Ovary (tissue), 7 donors: ENCODE measurements at regions not wholly inside any gene's neighbourhood (a gene's known extent, or its start where the extent isn't known, plus 50 kb on each side); places are given as distances from the start of the nearest gene placed in this dataset.
A peak's percentile ranks its signal among the peaks of the same experiment; 100 is the strongest.

ENCODE experiments used
- DNase-seq, 5 donors: peaks; one replicate each; pipeline ENCODE4 v3.0.0-alpha.2; 2019 to 2020
- H3K27ac ChIP-seq, 2 donors: fragments of 200-600 bp; one replicate each; pipeline versions ENCODE4 v1.5.1 to v1.8.0; 2019 to 2022
- H3K27me3 ChIP-seq: fragments of 200-600 bp; one replicate; pipeline ENCODE4 v1.8.0; 2022
- H3K36me3 ChIP-seq: fragments of 200-600 bp; sonication (generic); one replicate; pipeline ENCODE4 v1.5.1; 2019
- H3K4me1 ChIP-seq: one replicate; pipeline ENCODE4 v1.8.1; 2013; ENCODE audit warnings: mild to moderate bottlenecking, moderate library complexity; ENCODE audit not compliant: insufficient read depth
- H3K4me3 ChIP-seq: fragments of 200-600 bp; sonication (generic); one replicate; pipeline ENCODE4 v1.5.1; 2017
- H3K9me3 ChIP-seq, 2 donors: fragments of 200-600 bp in 1 of 2; sonication (generic) in 1 of 2; one replicate each; pipeline versions ENCODE4 v1.5.1 to v1.8.1; 2013 to 2019; ENCODE audit warnings: mild to moderate bottlenecking in 1 of 2, moderate library complexity in 1 of 2
- EP300 ChIP-seq: sonication (generic); formaldehyde crosslinking; IDR thresholded peaks from one replicate; pipeline ENCODE4 v1.6.1; 2017; ENCODE audit warnings: antibody characterized with exemption
- POLR2A ChIP-seq: fragments of 450-650 bp; IDR thresholded peaks from one replicate; pipeline ENCODE4 v1.6.1; 2017; ENCODE audit warnings: antibody characterized with exemption, mild to moderate bottlenecking, moderate library complexity
- WGBS, 3 donors: extraction: QIAGEN DNeasy Blood & Tissue Kit in 1 of 3; methylation state at CpG; one replicate each; pipeline versions ENCODE4 v1.1.5 to v1.1.7; 2013 to 2017; 5-methylcytosine and 5-hydroxymethylcytosine counted together
- intact Hi-C, 4 donors: fragments of 100-400 bp; cut with DNase I; formaldehyde crosslinking; loops; one replicate each; pipeline versions ENCODE4 v1.11.0 to v1.15.1; 2022 to 2023
- TF ChIP-seq, protein P1 (sequence below), 3 donors: fragments of 450-650 bp in 2 of 3; fragments of 200-600 bp in 1 of 3; IDR thresholded peaks; one replicate each; pipeline versions ENCODE4 v1.5.1 to v1.8.0; 2016 to 2022; ENCODE audit warnings: antibody characterized with exemption in 3 of 3, mild to moderate bottlenecking in 1 of 3
- donor health status: DM: no; HTN: no; CAD: no; lungs with moderate emphysema.
- donor health status: DM: no; HTN: no; CAD: no.
- donor health status: Bipolar disorder and iron deficiency.
- donor health status: DM: no; HTN: no; CAD: no.
- donor health status: DM: yes; HTN: yes; CAD: no.

DNA sequence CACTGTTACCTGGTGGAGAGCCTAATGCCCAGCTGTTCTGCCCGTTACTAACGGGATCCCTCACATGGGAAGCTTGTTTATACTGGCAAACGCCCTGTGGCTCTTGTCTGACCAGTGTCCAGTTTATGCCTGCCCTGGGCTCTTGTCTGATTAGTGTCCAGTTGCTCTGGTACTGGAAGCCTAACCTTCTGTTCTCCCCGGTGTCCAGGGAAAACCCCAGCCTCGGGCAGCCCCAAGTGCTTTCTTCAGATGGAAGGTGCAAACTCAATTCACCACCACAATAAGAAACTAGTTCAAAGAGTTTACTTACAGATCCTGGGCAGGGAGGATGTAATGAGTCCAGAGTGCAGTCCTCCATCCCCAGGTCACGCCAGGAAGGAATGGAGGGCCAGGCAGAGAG lies 148.4 kb downstream of the TBXT start:
- no peaks in the 10 kb centered on the region for H3K36me3 ChIP-seq
- H3K4me1 ChIP-seq = no peaks in the 10 kb centered on the region
- TF ChIP-seq, protein P1, sequence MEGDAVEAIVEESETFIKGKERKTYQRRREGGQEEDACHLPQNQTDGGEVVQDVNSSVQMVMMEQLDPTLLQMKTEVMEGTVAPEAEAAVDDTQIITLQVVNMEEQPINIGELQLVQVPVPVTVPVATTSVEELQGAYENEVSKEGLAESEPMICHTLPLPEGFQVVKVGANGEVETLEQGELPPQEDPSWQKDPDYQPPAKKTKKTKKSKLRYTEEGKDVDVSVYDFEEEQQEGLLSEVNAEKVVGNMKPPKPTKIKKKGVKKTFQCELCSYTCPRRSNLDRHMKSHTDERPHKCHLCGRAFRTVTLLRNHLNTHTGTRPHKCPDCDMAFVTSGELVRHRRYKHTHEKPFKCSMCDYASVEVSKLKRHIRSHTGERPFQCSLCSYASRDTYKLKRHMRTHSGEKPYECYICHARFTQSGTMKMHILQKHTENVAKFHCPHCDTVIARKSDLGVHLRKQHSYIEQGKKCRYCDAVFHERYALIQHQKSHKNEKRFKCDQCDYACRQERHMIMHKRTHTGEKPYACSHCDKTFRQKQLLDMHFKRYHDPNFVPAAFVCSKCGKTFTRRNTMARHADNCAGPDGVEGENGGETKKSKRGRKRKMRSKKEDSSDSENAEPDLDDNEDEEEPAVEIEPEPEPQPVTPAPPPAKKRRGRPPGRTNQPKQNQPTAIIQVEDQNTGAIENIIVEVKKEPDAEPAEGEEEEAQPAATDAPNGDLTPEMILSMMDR (IDR thresholded peaks at IDR 0.05) = no peak
- no peak for TF ChIP-seq EP300
- TF ChIP-seq POLR2A = no peak
- WGBS, 3 donors = 74 to 90% (median 85%) methylated on average over 6 of the region's 6 CpGs
- H3K4me3 ChIP-seq = no peak overlapping the region
- no peak overlapping the region for H3K27ac ChIP-seq
- no peaks in the 10 kb centered on the region for H3K9me3 ChIP-seq
- H3K27me3 ChIP-seq = no peaks in the 10 kb centered on the region
- DNase-seq = no peak
- intact Hi-C loops = no loop called here

DNA sequence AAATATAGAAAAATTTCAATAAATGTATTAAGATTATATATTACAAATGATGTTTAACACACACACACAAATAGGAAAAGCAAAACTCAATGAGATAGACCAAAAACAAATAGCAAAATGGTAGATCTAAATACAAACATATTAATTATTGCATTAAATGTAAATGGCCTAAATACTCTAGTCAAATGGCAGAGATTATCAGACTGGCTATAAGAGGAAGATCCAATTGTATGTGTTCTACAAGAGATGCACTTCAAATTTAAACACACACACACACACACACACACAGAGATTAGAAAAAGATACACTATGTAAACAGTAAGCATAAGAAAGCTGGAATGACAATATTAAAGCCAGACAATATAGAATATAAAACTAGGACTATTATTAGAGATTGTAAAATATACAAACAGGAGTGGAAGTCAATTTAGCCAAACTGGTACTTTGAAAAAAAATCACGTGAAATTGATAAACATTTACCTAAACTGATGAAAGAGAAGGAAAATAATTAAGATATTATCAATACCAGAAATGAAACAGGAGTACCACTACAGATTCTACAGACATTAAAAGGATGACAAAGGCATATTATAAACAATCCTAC lies 150.5 kb downstream of the TBXT start:
- H3K4me1 ChIP-seq = no peaks in the 10 kb centered on the region
- intact Hi-C loops = no loop called here
- H3K27me3 ChIP-seq = no peaks in the 10 kb centered on the region
- no peak for DNase-seq
- WGBS, 3 donors = 72 to 80% (median 78%) methylated on average over 1 of the region's 1 CpG
- H3K27ac ChIP-seq = no peak overlapping the region
- no peak overlapping the region for H3K4me3 ChIP-seq
- H3K36me3 ChIP-seq = no peaks in the 10 kb centered on the region
- TF ChIP-seq POLR2A (no peak), EP300 (no peak)
- TF ChIP-seq, protein P1 (IDR thresholded peaks at IDR 0.05) = no peak
- H3K9me3 ChIP-seq = no peaks in the 10 kb centered on the region

DNA sequence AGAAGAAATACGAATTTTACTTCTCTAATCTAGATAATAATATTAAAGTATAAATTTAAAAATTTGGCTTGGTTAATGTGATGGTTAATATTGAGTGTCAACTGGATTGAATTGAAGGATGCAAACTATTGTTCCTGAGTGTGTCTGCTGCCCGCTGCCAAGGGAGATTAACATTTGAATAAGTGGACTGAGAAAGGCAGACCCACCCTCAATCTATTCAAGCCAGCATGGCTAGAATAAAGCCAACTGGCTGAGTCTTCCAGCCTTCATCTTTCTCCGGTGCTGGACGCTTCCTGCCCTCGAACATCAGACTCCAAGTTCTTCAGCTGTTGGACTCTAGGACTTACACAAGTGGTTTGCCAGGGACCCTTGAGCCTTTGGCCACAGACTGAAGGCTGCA lies 152.7 kb downstream of the TBXT start:
- TF ChIP-seq, protein P1 (IDR thresholded peaks at IDR 0.05) = no peak
- TF ChIP-seq EP300 (no peak), POLR2A (no peak)
- H3K36me3 ChIP-seq = no peaks in the 10 kb centered on the region
- no peaks in the 10 kb centered on the region for H3K4me1 ChIP-seq
- H3K9me3 ChIP-seq = no peaks in the 10 kb centered on the region
- intact Hi-C loops = no loop called here
- H3K4me3 ChIP-seq = no peak overlapping the region
- no peaks in the 10 kb centered on the region for H3K27me3 ChIP-seq
- no peak overlapping the region for H3K27ac ChIP-seq
- DNase-seq = no peak
- WGBS, 3 donors = 47 to 65% (median 60%) methylated on average over 5 of the region's 5 CpGs

DNA sequence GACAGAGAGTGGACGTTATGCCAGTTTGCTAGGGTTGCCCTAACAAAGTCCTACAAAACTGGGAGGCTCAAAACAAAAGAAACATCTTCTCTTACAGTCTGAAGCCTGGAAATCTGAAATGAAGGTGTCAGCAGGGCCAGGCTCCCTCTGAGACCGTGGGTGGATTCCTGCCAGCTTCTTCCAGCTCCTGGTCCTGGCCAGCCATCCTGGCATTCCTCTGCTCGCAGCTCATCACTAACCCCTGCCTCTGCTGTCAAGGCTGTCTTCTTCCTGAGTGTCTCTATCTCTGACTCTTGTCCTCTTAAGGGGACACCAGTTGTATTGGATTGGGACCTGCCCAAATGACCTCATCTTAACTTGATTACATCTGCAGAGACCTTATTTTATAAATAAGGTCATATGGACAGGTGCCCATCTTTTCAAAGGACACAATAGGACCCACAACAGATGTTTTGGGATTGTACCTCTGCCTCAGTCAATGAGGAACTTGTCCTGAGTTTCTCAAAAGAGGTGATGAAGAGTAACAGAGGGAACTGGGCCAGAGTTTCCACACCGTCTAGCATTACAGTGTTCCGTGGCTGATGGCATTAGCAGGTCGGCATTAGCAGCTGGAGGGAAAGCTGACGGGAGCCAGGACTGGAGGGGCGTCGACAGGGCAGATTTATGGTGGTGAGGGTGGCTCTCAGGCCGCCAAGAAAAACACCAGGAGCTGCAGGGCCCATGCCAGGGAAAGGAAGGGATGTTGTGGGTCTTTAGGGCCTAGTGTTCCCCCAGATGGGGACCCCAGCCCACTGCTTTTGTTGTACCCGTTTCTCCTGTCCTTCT lies 157.3 kb downstream of the TBXT start:
- Histone ChIP-seq H3K9me3 (no peaks in the 10 kb centered on the region), H3K4me3 (no peak overlapping the region), H3K27ac (no peak overlapping the region), H3K36me3 (no peaks in the 10 kb centered on the region), H3K27me3 (no peaks in the 10 kb centered on the region), H3K4me1 (peaks cover 3% of the 10 kb centered on the region)
- intact Hi-C loops = no loop called here
- DNase-seq = peak in 1 of 5 donors; percentile 20
- TF ChIP-seq, protein P1 (IDR thresholded peaks at IDR 0.05) = no peak
- TF ChIP-seq POLR2A = no peak
- no peak for TF ChIP-seq EP300
- 63 to 70% (median 64%) methylated on average over 11 of the region's 11 CpGs for WGBS, 3 donors
